AG04450 (cell line): ENCODE measurements at regions not wholly inside any gene's neighbourhood (a gene's known extent, or its start where the extent isn't known, plus 50 kb on each side); places are given as distances from the start of the nearest gene placed in this dataset.

ENCODE experiments used
- CTCF ChIA-PET: fragments of 300-600, 350-600 bp; formaldehyde crosslinking; extraction: SDS; loops from one replicate; lab custom pipeline; 2022; ENCODE audit warnings: antibody characterized with exemption, inconsistent platforms; lab: Charles Lee
- POLR2A ChIA-PET: fragments of 350-600 bp; formaldehyde crosslinking; extraction: SDS; loops from one replicate; lab custom pipeline; 2021; ENCODE audit warnings: antibody characterized with exemption, inconsistent platforms; lab: Yijun Ruan, JAX
- DNase-seq: peaks from one replicate; pipeline ENCODE4 v3.0.0-alpha.2; 2011; ENCODE audit warnings: low read depth, low spot score
- H3K27ac ChIP-seq: one replicate; pipeline ENCODE4 v1.5.1; 2012; ENCODE audit warnings: low read depth, low read length, control low read depth
- H3K27me3 ChIP-seq: one replicate; pipeline ENCODE4 v1.6.0; 2012; ENCODE audit warnings: low read length; ENCODE audit not compliant: control insufficient read depth, insufficient read depth
- H3K4me3 ChIP-seq: 2 replicates; pipeline ENCODE4 v1.5.1; 2011; ENCODE audit warnings: mild to moderate bottlenecking, low read depth, low read length, control low read depth
- H3K9me3 ChIP-seq: 2 replicates; pipeline ENCODE4 v1.5.1; 2012; ENCODE audit warnings: low read length; ENCODE audit not compliant: control insufficient read depth, insufficient read depth
- CTCF ChIP-seq: IDR thresholded peaks from 2 replicates; pipeline ENCODE4 v1.5.1; 2011; ENCODE audit warnings: low read depth, low read length, control low read depth, inconsistent platforms

GRCh38 chr11:128304666-128305485, 282.5 kb downstream of the ETS1 start:
- ChIA-PET POLR2A (no interaction called here), CTCF (interaction anchor here (1.2 to 1.7 kb wide), 2 partner anchors 327 to 526 kb away, joined by 3 to 4 read pairs; no protein-coding TSS in a partner anchor)
- no peak for TF ChIP-seq CTCF
- no peak for DNase-seq
- Histone ChIP-seq H3K9me3 (no peaks in the 10 kb centered on the region), H3K27me3 (no peaks in the 10 kb centered on the region), H3K4me3 (no peak overlapping the region), H3K27ac (no peak overlapping the region)

DNA sequence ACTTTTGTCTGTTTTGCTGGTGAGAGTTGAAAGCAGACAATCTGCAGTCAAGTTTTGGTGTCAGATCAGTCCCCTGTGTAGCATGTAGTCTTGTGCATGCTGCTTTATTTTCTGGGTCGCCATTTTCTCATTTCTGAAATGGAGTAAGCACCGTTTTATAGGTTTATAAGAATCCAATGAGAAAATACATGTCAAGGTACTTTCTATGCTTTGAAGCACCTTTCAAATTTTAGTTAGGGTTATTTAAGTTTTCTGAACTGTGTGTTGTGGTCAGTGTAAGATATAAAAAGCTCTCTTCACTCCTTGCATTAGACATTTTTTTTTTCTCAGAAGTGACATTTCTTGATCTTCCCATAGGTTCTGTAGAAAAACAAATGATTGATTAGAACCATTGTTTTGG, 283.2 kb downstream of the ETS1 start:
- H3K4me3 ChIP-seq: no peak overlapping the region
- CTCF ChIA-PET: interaction anchor here (1.2 to 1.7 kb wide), 2 partner anchors 328 to 527 kb away, joined by 3 to 4 read pairs; no protein-coding TSS in a partner anchor
- no peak for TF ChIP-seq CTCF
- no peaks in the 10 kb centered on the region for H3K9me3 ChIP-seq
- no peak for DNase-seq
- H3K27ac ChIP-seq: no peak overlapping the region
- no peaks in the 10 kb centered on the region for H3K27me3 ChIP-seq
- POLR2A ChIA-PET: no interaction called here

GRCh38 chr11:128303383-128303782, 284.0 kb downstream of the ETS1 start:
- POLR2A ChIA-PET: no interaction called here
- H3K27me3 ChIP-seq: no peaks in the 10 kb centered on the region

DNA sequence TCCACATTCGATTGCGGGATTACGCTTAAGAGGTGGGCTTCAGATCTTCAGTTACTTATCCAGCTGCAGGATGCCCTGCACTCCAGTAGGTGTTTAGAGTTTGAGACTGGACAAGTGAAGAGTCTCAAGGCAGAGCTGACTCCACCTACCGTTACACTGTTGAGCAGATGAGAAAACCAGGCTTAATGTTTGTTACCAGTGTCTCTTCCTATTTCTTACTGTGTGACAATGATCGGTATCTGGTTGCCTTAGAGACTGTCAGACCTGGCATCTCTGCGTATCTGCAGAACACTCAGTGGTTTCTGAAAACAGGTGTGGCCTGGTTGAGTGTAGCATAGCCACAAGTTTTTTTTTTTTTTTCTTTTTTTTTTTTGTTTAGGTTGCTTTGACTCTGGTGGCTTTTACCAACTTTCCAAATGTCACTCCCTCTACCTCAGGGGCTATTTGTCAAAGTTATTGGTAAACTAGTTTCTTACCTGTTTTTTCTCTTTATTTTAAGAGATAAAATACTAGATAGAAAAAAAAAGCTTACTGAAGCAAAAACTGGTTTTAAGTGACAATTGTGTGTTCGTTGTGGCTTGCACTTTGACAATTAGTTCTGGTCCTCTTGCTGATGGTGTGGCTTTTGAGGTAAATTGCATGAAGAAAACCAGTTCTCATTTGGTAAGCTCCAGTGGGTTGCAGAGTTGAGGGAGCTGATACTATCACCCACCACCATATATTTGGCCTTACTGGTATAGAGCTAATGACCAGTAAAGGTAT, 284.8 kb downstream of the ETS1 start:
- POLR2A ChIA-PET: no interaction called here
- DNase-seq: no peak
- CTCF ChIA-PET: interaction anchor here (0.6 kb wide), 1 partner anchor 236 kb away, joined by 3 read pairs; no protein-coding TSS in a partner anchor
- TF ChIP-seq CTCF: no peak
- no peak overlapping the region for H3K4me3 ChIP-seq
- no peak overlapping the region for H3K27ac ChIP-seq
- no peaks in the 10 kb centered on the region for H3K27me3 ChIP-seq
- H3K9me3 ChIP-seq: no peaks in the 10 kb centered on the region

More at GRCh38 chr11:128303383-128303782, 284.0 kb downstream of the ETS1 start:
- no peaks in the 10 kb centered on the region for H3K9me3 ChIP-seq
- CTCF ChIA-PET: interaction anchor here (0.6 kb wide), 1 partner anchor 235 kb away, joined by 3 read pairs; no protein-coding TSS in a partner anchor
- DNase-seq: no peak
- no peak overlapping the region for H3K4me3 ChIP-seq
- no peak overlapping the region for H3K27ac ChIP-seq
- no peak for TF ChIP-seq CTCF
